HG02938 (cell line): ENCODE measurements at regions not wholly inside any gene's neighbourhood (a gene's known extent, or its start where the extent isn't known, plus 50 kb on each side); places are given as distances from the start of the nearest gene placed in this dataset.
"Not testable (repeated sequence)": the region's sequence is repeated elsewhere in the genome, so short reads cannot be mapped to it uniquely, and the experiment has no call there.

Experiments used
- ATAC-seq: cut with Tn5 transposase; IDR thresholded peaks from one replicate; pipeline ENCODE4 v1.9.1; 2021; ENCODE audit warnings: mild to moderate bottlenecking, moderate library complexity; ENCODE audit not compliant: unreplicated experiment

DNA sequence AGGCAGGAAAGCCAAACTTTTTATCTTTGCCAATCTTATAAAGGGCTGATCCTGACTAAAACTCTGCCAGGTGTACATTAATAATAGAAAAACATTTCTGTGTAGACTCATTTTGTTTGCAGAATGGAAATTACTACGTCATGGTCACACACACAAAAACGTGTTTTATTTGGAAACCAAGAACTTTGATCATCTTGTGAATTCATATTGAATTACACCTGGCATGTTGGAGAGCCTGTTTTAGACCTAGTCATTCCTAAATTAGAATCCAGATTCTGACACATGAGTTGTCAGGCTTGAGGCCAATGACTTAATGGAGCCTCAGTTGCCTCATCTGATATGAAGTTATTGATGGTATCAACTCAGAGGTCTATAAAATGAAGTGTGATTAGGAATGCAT is 235.6 kb upstream of the TENM4 start:
- no peak for ATAC-seq

DNA sequence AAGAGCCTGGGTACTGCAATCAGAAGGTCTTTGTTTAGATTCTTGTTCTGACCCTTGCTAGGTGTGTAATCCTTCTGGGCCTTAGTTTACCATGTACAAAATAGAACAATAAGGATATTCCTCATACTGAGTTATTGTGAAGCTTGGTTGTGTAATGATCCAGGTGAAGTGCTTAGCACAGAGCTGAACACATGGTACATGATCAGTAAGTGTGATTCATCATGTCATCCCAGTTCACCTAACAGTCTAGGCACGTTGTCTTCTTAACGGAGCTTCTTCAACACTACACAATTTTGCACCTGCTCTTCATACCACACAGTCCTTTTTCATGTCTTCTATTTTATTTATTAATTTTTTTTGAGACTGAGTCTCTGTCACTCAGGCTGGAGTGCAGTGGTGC is 234.3 kb upstream of the TENM4 start:
- no peak for ATAC-seq

DNA sequence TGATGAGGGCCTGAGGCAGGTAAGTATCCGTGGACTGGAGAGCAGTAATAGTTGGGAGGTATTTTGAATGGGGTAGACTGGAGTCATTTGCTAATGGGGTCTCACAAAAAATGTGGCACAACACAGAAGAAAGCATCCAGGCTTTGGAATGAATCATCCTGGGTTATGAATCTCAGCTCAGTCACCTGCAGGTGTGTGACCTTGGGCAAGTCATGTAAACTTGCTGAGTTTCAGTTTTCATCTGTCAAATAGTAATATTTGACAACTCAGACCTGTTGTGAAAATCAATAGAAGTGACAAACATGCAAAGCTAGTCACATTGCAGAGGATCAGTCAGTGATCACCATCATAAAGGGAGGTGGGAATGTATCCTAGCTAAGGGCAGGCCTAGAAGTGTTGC is 232.0 kb upstream of the TENM4 start:
- no peak for ATAC-seq

DNA sequence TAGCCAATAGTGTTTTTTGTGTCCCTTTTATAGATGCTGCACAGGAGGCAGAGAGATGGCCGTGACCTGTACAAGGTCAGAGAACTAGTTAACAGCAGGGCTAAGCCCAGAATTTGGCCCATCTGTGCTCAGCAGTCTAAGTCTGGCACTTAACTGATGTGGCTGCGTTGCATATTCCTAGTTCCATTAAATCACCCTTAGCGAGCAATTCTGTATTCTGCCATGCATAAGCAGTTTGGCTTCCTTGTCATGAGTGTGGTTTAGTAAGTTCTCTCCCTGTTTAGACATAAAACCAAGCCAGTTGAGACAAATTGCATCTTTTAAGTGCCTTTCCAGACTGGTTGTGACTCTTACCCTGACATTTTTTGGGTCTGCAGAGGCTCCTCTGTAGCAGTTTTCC is 230.6 kb upstream of the TENM4 start:
- no peak for ATAC-seq

DNA sequence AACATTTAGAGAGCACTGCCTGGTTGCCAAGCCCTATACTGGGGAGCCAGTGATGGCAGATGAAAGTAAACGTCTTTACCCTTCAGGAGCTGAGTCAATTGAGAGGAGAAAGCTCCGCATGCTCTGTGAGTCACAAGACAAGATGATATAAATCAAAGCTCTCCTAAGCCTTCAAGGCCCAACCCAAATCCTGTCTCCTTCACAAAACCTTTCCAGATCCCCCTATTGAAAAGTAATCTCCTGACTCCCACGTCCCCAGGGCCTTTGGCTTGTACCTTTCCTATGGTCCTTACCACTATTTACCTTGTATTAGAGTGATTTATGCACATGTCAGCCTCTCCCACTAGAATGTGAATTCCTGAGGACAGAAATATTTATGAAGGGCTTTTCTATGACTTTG is 230.1 kb upstream of the TENM4 start:
- ATAC-seq: no peak

DNA sequence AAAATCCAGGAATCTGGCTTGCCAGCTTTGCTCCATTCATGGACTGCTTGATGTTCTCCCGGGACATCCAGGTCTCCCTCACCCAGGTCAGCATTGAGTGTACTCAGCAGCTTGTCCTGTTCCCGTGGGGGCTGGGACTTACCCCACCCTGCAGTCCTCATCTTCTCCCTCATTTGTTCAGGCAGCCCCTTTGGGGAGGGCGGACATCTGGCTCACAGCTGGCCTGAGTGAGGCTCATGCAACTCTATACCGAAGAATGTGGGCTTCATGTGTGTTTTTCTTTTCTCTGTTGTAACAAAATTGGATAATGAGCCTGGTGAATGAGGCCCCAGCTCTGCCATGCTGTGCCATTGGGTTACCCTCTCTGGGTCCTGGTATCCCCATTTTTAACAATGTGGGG is 227.7 kb upstream of the TENM4 start:
- ATAC-seq: no peak

DNA sequence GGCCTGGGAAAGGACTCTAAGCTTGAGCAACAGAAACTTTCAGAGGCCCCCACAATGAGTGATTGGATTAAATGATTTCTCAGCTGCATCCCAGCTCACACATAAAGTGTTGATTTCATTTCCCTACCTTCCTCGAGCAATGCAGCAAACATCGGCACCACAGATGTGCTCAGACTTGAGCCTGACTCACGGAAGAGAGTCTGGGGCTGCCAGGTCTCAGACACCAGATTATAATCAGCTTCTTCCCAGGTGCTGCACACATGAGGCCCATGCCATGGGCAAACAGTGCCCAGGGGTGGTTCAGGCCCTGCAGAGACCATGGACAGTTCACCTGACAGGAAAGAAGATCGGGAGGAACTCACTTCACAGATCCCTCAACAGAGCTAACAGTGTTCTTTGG is 226.6 kb upstream of the TENM4 start:
- no peak for ATAC-seq

DNA sequence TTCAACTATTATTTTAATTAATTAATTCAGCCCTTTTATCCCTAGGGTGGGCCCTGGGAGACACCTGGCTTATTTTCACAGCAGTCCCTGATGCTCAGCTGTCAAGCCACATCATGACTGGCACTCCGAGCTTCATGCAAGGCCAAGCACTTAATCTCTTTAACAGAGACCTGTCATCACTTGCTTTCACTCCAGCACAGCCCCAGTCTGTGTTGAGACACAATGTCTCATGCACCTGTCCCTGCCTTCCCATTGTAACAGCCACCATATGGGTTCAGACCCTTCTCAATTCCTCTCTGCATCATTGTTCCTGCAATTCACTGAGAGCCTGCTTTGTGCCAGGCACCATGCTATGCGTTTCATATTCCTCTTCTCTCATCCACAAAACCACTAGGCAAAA is 222.2 kb upstream of the TENM4 start:
- no peak for ATAC-seq

DNA sequence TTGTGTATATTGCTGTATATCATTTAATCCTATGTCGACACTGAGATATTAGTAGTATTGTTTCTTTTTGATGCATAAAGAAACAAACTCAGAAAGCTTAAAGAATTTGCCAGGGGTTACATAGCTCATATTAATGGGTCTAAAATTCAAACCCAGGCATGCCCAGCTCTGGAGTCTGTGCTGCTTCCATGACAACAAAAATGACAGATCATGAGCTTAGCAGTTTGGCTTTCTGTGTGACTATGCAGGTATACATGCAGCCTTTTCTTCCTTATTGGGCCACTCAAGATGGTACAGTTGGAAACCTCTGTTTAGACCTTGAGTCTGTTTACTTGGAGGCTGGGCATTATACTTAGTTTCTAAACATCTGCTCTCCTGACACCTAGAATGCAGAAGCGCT is 220.5 kb upstream of the TENM4 start:
- ATAC-seq: no peak

DNA sequence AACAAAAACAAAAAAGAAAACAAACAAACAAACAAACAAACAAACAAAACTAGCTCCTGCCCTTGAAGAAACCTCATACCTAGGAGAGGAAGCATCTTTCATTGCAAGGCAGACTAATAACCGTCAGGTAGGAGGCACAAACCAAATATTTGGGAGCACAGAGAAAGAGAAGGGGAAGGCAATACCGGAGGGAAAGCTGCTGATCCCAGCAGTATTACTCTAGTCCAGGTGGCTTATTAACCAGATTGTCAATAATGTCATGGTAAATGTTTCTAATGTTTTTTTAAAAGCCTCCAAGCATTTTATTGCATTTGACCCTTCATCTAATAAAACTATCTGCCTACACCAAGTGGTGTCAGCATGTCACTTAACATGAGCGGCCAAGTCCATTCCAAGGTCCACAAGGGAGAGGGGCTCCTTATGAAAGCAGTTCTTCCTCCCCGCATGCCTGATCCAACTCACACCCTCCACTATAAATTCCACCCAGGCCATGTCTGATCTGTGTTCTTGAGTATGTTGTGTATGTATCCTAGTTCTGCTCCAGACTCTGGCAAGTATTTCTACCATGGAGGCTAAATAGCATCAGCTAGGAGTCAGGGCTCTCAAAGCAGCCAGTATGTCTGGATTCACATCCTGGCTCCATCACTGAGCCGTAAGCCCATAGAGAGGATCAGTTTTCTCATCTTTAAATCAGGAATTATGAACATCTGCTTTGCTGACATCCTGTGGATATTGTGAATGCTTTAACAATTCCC is 208.1 kb upstream of the TENM4 start:
- no peak for ATAC-seq

DNA sequence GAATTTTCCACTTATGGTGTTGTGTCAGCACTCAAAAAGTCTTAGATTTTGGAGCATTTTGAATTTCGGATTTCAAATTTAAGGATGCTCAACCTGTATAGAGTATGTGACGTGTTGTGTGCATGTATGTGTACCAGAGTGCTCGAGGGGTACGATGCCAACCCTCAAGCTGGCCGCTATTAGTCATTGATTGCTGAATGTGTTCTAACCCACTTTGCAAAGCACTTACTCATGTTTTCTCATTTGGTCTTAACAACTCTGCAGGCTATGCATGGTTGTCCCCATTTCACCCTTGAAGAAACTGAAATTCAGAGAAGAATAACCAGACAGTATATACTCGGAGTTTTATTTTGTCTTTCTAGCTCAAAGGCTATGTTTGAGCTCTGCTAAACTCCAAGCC is 196.4 kb upstream of the TENM4 start:
- no peak for ATAC-seq

DNA sequence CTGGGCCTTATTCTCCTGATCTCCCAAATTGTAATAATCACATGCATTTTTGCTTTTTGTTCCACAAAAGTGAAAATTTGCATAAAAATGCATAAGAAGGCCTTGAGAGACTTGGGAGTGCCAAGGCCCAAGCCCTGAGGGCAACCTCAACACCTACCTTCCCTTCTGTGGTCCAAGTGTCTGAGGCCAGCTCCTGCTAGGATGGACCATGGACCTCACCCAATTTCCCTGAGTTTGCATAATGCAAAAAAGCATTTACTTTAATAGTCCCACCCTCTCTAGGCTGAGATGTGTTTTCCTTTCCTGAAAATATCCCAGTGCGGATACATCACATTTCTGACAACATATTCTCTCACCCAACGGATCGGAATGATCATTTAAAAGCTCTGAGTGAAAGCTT is 194.1 kb upstream of the TENM4 start:
- no peak for ATAC-seq

DNA sequence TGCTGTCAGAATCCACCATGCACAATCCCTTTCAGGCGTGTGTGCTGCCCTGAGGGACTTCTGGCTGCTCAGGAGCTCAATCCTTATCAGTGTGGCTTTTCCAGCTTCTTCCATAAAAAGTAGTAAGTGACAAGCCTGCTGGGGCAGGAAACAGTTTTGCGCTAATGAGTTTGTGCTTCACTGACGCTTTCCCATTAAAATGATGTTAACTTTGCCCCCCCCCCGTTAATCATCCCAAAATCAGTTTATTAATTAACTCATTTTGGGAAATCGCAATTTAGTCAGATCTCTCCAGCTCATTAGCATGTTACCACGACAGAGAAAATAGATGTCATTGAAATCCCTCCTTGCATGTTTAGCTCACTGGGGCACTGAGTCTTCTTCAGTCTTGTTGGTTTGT is 186.5 kb upstream of the TENM4 start:
- ATAC-seq: no peak

DNA sequence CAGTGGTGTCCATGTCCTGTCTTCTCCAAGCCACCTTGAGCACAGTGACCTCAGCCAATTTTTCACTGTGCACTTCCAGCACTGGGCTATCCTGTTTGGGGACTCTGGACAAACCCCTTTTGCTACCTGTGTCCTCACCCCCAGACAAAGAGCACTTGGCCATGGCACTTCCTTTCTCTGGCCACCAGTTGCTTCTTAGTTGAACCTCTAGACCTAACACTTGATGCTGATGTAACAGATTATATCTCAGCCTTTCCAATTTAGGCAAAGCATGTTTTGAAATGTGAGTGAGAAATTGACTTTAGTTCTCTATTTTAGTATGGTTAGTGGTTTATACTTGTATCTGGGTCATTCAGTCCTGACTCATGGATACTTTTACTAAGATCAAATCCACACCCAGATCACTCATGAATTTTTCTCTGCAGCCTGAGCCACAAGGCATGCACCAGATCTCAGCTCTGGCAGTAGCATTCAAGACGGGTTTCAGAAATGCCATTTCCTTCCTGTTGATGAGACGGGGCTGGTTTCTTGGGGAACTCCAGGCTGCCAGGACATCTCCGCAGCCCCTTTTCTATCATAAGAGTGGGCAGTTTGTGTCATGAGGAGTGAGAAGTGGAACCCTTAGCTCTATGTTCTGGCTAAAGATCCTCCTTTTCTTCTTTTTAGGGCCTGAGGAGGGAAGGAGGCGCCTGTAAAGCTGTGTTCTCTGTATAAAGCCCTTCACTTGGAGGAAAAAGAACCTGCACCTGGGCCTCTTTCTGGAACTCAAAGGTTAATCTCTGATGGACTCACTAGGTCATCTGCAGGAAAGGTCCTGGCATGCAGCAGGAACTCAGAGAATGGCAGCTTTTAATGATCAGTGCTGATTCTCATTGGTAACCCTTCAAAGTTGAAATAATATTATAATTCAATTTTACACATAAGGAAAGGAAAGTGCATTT is 185.6 kb upstream of the TENM4 start:
- peak; percentile 58 for ATAC-seq

DNA sequence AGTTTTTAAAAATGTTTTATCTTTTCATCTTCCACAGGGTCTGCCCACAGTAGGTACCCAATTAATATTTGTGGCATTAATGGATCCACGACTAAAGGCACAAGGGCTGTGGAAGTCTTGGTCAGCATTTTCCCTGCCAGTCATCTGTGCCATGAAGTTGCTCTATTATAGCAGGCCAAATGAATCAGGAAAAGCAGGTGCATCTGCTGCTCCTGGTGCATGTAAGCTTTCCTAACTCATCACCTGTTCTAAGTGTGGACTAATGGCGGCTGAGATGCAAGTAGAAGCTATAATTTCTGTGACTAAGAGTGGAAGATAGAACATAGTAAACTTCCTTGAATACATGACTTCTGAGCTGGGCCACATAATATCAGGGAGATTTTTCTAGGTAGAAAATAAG is 182.5 kb upstream of the TENM4 start:
- ATAC-seq: no peak

DNA sequence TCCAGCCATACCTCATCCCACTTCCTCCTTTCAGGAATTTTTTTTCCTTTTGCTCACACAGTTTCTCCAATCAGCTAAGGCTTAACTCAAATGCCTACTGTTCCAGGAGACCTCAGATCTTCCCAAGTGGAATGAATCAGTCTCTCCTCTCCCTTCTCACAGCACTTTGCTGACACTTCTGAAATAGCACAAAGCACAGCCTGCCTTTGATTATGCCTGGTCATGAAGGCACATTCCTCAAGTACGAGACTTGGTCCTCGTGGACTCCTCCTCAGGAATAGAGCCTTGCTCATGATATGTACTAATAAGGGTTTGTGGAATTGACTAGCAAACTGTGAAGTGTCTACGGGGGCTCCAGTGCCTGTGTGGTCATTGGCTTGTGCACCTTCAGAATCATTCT is 176.7 kb upstream of the TENM4 start:
- ATAC-seq: no peak

DNA sequence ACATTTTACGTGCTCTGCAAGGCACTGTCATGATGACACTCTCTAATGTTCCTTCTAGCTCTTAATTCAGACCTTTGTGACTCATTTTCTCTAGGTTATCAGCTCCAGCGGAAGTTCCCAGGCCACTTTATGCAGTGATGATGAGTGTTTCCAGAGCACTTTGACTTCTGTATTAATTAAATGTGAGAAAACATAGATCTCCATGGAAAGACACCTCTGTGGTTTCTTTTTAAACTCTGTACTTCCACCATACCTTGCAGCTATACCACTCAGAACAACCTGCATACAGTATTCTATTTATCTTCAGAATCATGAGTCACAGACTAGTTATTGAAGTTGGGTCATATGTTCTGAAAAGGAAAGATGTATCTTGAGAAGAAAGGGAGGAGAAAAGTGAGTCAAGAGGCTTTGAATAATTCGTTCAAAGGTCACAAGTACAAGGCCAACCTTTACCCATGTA is 175.6 kb upstream of the TENM4 start:
- no peak for ATAC-seq

DNA sequence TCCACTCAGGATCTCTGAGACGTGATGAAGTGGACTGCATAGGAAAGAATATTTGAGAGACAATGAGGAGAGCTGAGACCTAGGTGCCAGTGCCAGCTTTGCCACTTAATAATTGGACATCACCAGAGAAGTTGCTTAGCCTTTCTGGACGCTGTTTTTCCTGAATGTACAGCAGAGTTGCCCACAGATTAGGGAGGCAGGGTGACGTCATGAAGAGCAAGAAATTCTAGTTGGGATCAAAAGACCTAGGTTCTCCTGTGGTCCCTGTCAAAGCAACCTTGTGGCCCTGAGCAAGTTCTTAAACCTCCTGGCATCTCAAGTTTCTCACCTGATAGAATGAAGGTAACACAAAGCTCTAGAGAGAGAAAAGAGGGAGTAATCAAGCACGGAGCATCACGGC is 174.6 kb upstream of the TENM4 start:
- ATAC-seq: no peak

DNA sequence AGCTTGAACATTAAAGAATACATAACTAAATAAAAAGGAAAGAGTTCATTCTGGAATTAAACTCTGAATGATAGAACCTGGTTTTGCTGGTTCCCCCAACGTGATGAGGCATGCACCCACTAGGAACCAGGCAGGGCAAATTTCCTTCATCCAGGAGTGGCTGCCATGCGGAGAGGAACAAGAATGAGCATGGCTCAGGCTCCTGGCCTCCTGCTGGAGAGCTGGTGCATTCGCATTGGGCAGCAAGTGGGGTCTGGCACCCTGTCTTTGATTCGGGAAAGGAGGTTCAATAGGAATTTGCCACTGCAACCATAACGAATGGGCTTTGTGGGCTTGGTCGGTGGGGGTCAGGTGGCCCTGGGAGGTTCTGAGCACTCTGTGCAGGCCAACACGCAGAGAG is 169.8 kb upstream of the TENM4 start:
- ATAC-seq: no peak

DNA sequence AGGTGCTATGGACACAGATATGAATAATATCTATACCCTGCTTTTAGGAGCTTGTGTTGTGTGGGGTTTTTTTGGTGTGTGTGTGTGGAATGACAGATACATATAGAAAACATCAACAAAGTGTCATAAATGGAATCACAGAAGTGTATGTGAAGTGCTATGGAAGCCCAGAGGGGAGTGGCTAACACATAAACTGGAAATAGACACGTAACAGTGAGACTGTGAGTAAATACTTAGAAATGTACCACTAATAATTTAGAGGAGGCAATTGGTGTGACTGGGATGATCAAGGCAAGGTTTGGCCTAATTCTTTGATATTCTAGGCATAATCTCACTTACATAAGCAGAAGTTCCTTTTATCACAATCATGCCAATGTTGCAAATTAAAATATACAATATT is 169.3 kb upstream of the TENM4 start:
- ATAC-seq: no peak

DNA sequence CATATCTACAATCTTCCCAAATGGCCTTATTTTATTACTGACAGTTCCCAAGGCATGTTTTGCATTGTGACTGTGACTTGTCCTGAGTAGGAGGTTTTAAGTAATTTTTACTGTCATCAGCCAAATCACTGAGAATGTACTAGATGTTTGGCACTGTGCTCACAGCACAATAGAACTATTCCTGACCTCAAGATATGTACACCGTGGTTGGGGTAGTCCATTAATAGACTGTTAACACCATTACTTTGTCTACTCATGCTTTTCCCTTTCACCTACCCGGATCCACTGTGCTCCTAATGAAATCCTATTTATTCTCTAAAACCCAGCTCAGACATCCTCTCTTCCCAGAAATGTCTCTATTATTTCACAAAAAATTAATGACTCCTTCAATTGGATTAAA is 168.7 kb upstream of the TENM4 start:
- no peak for ATAC-seq

DNA sequence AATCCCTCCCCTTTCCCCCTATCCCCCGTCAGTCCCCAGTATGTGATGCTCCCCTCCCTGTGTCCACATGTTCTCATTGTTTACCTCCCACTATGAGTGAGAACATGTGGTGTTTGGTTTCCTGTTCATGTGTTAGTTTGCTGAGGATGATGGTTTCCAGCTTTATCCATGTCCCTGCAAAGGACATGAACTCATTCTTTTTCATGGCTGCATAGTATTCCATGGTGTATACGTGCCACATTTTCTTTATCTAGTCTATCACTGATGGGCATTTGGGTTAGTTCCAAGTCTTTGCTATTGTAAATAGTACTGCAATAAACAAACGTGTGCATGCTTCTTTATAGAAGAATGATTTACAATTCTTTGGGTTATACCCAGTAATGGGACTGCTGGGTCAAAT is 165.6 kb upstream of the TENM4 start:
- ATAC-seq: not testable (repeated sequence)
